Suprapubic skin (tissue), 4 donors: ENCODE measurements at regions not wholly inside any gene's neighbourhood (a gene's known extent, or its start where the extent isn't known, plus 50 kb on each side); places are given as distances from the start of the nearest gene placed in this dataset.

Source experiments
- DNase-seq, 2 donors: peaks; one replicate each; pipeline ENCODE4 v3.0.0-alpha.2; 2019; ENCODE audit warnings: low spot score in 2 of 2
- H3K27ac ChIP-seq: fragments of 200-600 bp; sonication (generic); one replicate; pipeline ENCODE4 v1.5.1; 2019
- H3K27me3 ChIP-seq: fragments of 200-600 bp; sonication (generic); one replicate; pipeline ENCODE4 v1.5.1; 2019
- H3K36me3 ChIP-seq: fragments of 200-600 bp; sonication (generic); one replicate; pipeline ENCODE4 v1.5.1; 2019
- H3K4me1 ChIP-seq: fragments of 200-600 bp; sonication (generic); one replicate; pipeline ENCODE4 v1.5.1; 2019
- H3K4me3 ChIP-seq: fragments of 200-600 bp; sonication (generic); one replicate; pipeline ENCODE4 v1.5.1; 2019; ENCODE audit warnings: mild to moderate bottlenecking
- H3K9me3 ChIP-seq: fragments of 200-600 bp; sonication (generic); one replicate; pipeline ENCODE4 v1.5.1; 2019
- EP300 ChIP-seq: sonication (generic); formaldehyde crosslinking; IDR thresholded peaks from one replicate; pipeline ENCODE4 v1.6.1; 2017; ENCODE audit warnings: antibody characterized with exemption
- POLR2A ChIP-seq, 2 donors: fragments of 450-650 bp; IDR thresholded peaks; one replicate each; pipeline ENCODE4 v1.6.1; 2017; ENCODE audit warnings: antibody characterized with exemption in 2 of 2, mild to moderate bottlenecking in 2 of 2, moderate library complexity in 2 of 2
- POLR2AphosphoS5 ChIP-seq, 3 donors: sonication (generic); formaldehyde crosslinking; IDR thresholded peaks; one replicate each; pipeline ENCODE4 v1.6.1; 2017; ENCODE audit warnings: antibody characterized with exemption in 3 of 3
- WGBS: methylation state at CpG from one replicate; pipeline ENCODE4 v1.1.5; 2018; 5-methylcytosine and 5-hydroxymethylcytosine counted together
- TF ChIP-seq, protein P1 (sequence below), 2 donors: fragments of 200-600 bp in 1 of 2; fragments of 450-650 bp in 1 of 2; sonication (generic) in 1 of 2; IDR thresholded peaks; one replicate each; pipeline ENCODE4 v1.5.1; 2016 to 2019; ENCODE audit warnings: antibody characterized with exemption in 2 of 2, mild to moderate bottlenecking in 1 of 2, moderate library complexity in 1 of 2

DNA sequence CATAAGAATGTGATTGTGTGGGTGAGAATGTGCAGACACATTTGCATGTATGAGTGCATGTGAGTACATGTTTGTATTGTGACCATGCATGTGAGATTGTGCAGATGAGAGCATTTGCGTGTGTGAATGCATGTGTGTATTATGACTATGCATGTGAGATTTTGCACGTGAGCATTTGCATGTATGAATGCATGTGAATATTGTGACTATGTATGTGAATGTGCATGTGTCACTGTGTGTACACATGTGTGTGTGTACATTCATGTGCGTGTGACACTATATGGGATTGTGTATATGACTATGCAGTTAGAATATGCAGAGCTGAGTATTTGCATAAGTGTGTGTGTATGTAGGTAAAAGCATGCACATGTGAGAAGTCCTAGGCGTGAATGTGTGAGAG, 381.3 kb upstream of the MAF start:
- H3K4me3 ChIP-seq, result no peak overlapping the region
- DNase-seq, result no peak
- no peaks in the 10 kb centered on the region for H3K36me3 ChIP-seq
- H3K9me3 ChIP-seq, result no peaks in the 10 kb centered on the region
- H3K27ac ChIP-seq, result no peak overlapping the region
- 91% methylated on average over 4 of the region's 4 CpGs for WGBS
- no peaks in the 10 kb centered on the region for H3K4me1 ChIP-seq
- no peak for TF ChIP-seq POLR2AphosphoS5 (IDR thresholded peaks at IDR 0.05)
- TF ChIP-seq POLR2A (IDR thresholded peaks at IDR 0.05), result no peak
- no peak for TF ChIP-seq EP300
- TF ChIP-seq, protein P1, sequence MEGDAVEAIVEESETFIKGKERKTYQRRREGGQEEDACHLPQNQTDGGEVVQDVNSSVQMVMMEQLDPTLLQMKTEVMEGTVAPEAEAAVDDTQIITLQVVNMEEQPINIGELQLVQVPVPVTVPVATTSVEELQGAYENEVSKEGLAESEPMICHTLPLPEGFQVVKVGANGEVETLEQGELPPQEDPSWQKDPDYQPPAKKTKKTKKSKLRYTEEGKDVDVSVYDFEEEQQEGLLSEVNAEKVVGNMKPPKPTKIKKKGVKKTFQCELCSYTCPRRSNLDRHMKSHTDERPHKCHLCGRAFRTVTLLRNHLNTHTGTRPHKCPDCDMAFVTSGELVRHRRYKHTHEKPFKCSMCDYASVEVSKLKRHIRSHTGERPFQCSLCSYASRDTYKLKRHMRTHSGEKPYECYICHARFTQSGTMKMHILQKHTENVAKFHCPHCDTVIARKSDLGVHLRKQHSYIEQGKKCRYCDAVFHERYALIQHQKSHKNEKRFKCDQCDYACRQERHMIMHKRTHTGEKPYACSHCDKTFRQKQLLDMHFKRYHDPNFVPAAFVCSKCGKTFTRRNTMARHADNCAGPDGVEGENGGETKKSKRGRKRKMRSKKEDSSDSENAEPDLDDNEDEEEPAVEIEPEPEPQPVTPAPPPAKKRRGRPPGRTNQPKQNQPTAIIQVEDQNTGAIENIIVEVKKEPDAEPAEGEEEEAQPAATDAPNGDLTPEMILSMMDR (IDR thresholded peaks at IDR 0.05), result no peak
- no peaks in the 10 kb centered on the region for H3K27me3 ChIP-seq

GRCh38 chr16:79980650-79981521, 380.3 kb upstream of the MAF start:
- Histone ChIP-seq H3K27me3 (no peaks in the 10 kb centered on the region), H3K27ac (no peak overlapping the region), H3K4me3 (no peak overlapping the region), H3K4me1 (no peaks in the 10 kb centered on the region), H3K36me3 (no peaks in the 10 kb centered on the region), H3K9me3 (no peaks in the 10 kb centered on the region)
- WGBS, result 87% methylated on average over 11 of the region's 11 CpGs
- TF ChIP-seq, protein P1 (IDR thresholded peaks at IDR 0.05), result no peak
- no peak for TF ChIP-seq POLR2A (IDR thresholded peaks at IDR 0.05)
- no peak for TF ChIP-seq POLR2AphosphoS5 (IDR thresholded peaks at IDR 0.05)
- TF ChIP-seq EP300, result no peak
- DNase-seq, result no peak

DNA sequence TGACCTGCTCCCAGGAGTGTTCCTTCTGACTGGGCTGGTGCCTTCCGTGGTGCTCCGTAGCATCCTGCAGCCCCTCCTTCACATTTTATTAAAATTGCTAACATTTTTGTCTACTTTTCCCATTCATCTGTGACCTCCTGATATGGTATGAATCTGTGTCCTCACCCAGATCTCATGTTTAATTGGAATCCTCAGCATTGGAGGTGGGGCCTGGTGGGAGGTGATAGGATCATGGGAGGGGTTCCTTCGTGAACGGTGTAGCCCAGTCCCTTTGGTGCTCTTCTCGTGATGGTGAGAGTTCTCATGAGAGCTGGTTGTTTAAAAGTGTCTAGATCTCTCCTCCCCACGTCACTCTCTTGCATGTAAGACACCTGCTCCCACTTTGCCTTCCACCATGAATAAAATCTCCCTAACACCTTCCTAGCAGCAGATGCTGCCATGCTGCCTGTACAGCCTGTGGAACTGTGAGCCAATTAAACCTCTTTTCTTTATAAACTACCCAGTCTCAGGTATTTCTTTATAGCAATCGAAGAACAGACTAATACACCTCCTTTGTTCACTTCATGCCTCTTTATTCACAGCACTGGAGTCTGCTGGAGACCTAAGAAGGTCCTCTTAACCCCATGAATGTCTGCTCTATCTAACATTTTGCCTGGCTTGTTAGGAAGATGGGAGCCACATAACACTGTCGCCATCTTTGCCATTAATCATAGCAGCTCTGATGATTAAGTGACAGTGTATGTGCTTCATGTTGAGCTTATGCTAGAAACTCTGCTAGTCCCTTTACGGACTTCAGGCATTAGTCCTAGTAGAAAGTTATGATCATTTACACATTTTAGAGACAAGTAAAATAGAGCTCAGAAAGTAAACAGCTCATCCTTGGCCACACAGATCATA, 377.7 kb upstream of the MAF start:
- no peaks in the 10 kb centered on the region for H3K4me1 ChIP-seq
- H3K27ac ChIP-seq, result no peak overlapping the region
- TF ChIP-seq, protein P1 (IDR thresholded peaks at IDR 0.05), result no peak
- TF ChIP-seq EP300, result no peak
- TF ChIP-seq POLR2AphosphoS5 (IDR thresholded peaks at IDR 0.05), result no peak
- TF ChIP-seq POLR2A (IDR thresholded peaks at IDR 0.05), result no peak
- no peak overlapping the region for H3K4me3 ChIP-seq
- no peaks in the 10 kb centered on the region for H3K9me3 ChIP-seq
- no peaks in the 10 kb centered on the region for H3K36me3 ChIP-seq
- no peaks in the 10 kb centered on the region for H3K27me3 ChIP-seq
- no peak for DNase-seq
- 93% methylated on average over 9 of the region's 9 CpGs for WGBS

- TF ChIP-seq POLR2A (IDR thresholded peaks at IDR 0.05) (no peak), POLR2AphosphoS5 (IDR thresholded peaks at IDR 0.05) (no peak)
- TF ChIP-seq, protein P1 (IDR thresholded peaks at IDR 0.05), result no peak
- H3K4me1 ChIP-seq, result no peaks in the 10 kb centered on the region
- H3K9me3 ChIP-seq, result no peaks in the 10 kb centered on the region
- WGBS, result 72% methylated on average over 2 of the region's 2 CpGs
- no peak overlapping the region for H3K27ac ChIP-seq
- DNase-seq, result no peak
- no peak overlapping the region for H3K4me3 ChIP-seq
- H3K27me3 ChIP-seq, result no peaks in the 10 kb centered on the region
- no peaks in the 10 kb centered on the region for H3K36me3 ChIP-seq
Measured at GRCh38 chr16:79973320-79973719, 372.8 kb upstream of the MAF start.
